Uterus (tissue), 3 donors: ENCODE measurements at regions not wholly inside any gene's neighbourhood (a gene's known extent, or its start where the extent isn't known, plus 50 kb on each side); places are given as distances from the start of the nearest gene placed in this dataset.
A peak's percentile ranks its signal among the peaks of the same experiment; 100 is the strongest.
"Not testable (repeated sequence)": the region's sequence is repeated elsewhere in the genome, so short reads cannot be mapped to it uniquely, and the experiment has no call there.

Source experiments
- DNase-seq, 2 donors: peaks; one replicate each; pipeline ENCODE4 v3.0.0-alpha.2; 2019 to 2020
- H3K27ac ChIP-seq, 2 donors: fragments of 200-600 bp; sonication (generic); 1 replicate in 1 of 2; 2 replicates in 1 of 2; pipeline ENCODE4 v1.5.1; 2016 to 2018
- H3K27me3 ChIP-seq, 2 donors: fragments of 200-600 bp; sonication (generic); one replicate each; pipeline ENCODE4 v1.5.1; 2018 to 2019; ENCODE audit warnings: control low read depth in 1 of 2
- H3K36me3 ChIP-seq, 2 donors: fragments of 200-600 bp; sonication (generic); one replicate each; pipeline ENCODE4 v1.5.1; 2019; ENCODE audit warnings: control low read depth in 1 of 2
- H3K4me1 ChIP-seq, 2 donors: fragments of 200-600 bp; sonication (generic); one replicate each; pipeline ENCODE4 v1.5.1; 2018 to 2019; ENCODE audit warnings: control low read depth in 1 of 2
- H3K4me3 ChIP-seq, 2 donors: fragments of 200-600 bp; sonication (generic); 1 replicate in 1 of 2; 2 replicates in 1 of 2; pipeline ENCODE4 v1.5.1; 2018 to 2019; ENCODE audit warnings: mild to moderate bottlenecking in 1 of 2
- H3K9me3 ChIP-seq, 2 donors: fragments of 200-600 bp; sonication (generic); one replicate each; pipeline ENCODE4 v1.5.1; 2019; ENCODE audit warnings: control low read depth in 1 of 2
- CTCF ChIP-seq, 4 experiments: fragments of 200-600 bp in 2 of 4; fragments of 450-650 bp in 2 of 4; sonication (generic) in 2 of 4; IDR thresholded peaks; one replicate each; pipeline ENCODE4 v1.5.1; 2016 to 2019; ENCODE audit warnings: antibody characterized with exemption in 4 of 4, mild to moderate bottlenecking in 2 of 4, moderate library complexity in 1 of 4
- POLR2A ChIP-seq, 2 donors: fragments of 450-650 bp; IDR thresholded peaks; one replicate each; pipeline ENCODE4 v1.6.1; 2016; ENCODE audit warnings: antibody characterized with exemption in 2 of 2, mild to moderate bottlenecking in 1 of 2, moderate library complexity in 1 of 2
- intact Hi-C: fragments of 100-400 bp; cut with DNase I; formaldehyde crosslinking; loops from one replicate; pipeline ENCODE4 v1.15.1; 2023; ENCODE audit warnings: low total_unique reads
- donor health status: DM: yes; HTN: yes; CAD: no.

GRCh38 chr10:124168581-124168980, 75.2 kb upstream of the CHST15 start:
- no peak for TF ChIP-seq CTCF (IDR thresholded peaks at IDR 0.05)
- TF ChIP-seq POLR2A (IDR thresholded peaks at IDR 0.05) = no peak
- intact Hi-C loops = no loop called here
- Histone ChIP-seq H3K4me3 (no peak overlapping the region), H3K9me3 (no peaks in the 10 kb centered on the region), H3K27ac (no peak overlapping the region), H3K4me1 (no peaks in the 10 kb centered on the region), H3K36me3 (no peaks in the 10 kb centered on the region), H3K27me3 (no peaks in the 10 kb centered on the region)
- DNase-seq = no peak

- H3K4me3 ChIP-seq, H3K36me3 ChIP-seq, DNase-seq, H3K27ac ChIP-seq, intact Hi-C loops, H3K9me3 ChIP-seq, H3K27me3 ChIP-seq, H3K4me1 ChIP-seq: not testable (repeated sequence)
Observed at GRCh38 chr10:124167925-124168324, 74.5 kb upstream of the CHST15 start.

GRCh38 chr10:124166431-124167125, 73.2 kb upstream of the CHST15 start:
- peak in 1 of 2 donors; percentile 8 for DNase-seq
- Histone ChIP-seq H3K9me3 (no peaks in the 10 kb centered on the region), H3K4me3 (no peak overlapping the region), H3K27ac (no peak overlapping the region), H3K36me3 (no peaks in the 10 kb centered on the region), H3K4me1 (no peaks in the 10 kb centered on the region), H3K27me3 (no peaks in the 10 kb centered on the region)
- intact Hi-C loops = no loop called here
- TF ChIP-seq CTCF (IDR thresholded peaks at IDR 0.05) (no peak), POLR2A (IDR thresholded peaks at IDR 0.05) (no peak)

GRCh38 chr10:124165827-124166226, 72.4 kb upstream of the CHST15 start:
- intact Hi-C loops = no loop called here
- no peak for DNase-seq
- Histone ChIP-seq H3K9me3 (no peaks in the 10 kb centered on the region), H3K4me3 (no peak overlapping the region), H3K27me3 (no peaks in the 10 kb centered on the region), H3K27ac (no peak overlapping the region), H3K4me1 (no peaks in the 10 kb centered on the region), H3K36me3 (no peaks in the 10 kb centered on the region)
- no peak for TF ChIP-seq CTCF (IDR thresholded peaks at IDR 0.05)

- no peak overlapping the region for H3K27ac ChIP-seq
- intact Hi-C loops = no loop called here
- H3K27me3 ChIP-seq = no peaks in the 10 kb centered on the region
- DNase-seq = no peak
- no peak overlapping the region for H3K4me3 ChIP-seq
- H3K9me3 ChIP-seq = no peaks in the 10 kb centered on the region
- TF ChIP-seq CTCF (IDR thresholded peaks at IDR 0.05) (no peak), POLR2A (IDR thresholded peaks at IDR 0.05) (no peak)
- no peaks in the 10 kb centered on the region for H3K36me3 ChIP-seq
- H3K4me1 ChIP-seq = no peaks in the 10 kb centered on the region
Observed at GRCh38 chr10:124165311-124165710, 71.9 kb upstream of the CHST15 start.

- H3K9me3 ChIP-seq = no peaks in the 10 kb centered on the region
- no peak for DNase-seq
- H3K27me3 ChIP-seq = no peaks in the 10 kb centered on the region
- no peak overlapping the region for H3K4me3 ChIP-seq
- H3K27ac ChIP-seq = no peak overlapping the region
- H3K4me1 ChIP-seq = no peaks in the 10 kb centered on the region
- H3K36me3 ChIP-seq = no peaks in the 10 kb centered on the region
- intact Hi-C loops = no loop called here
- TF ChIP-seq POLR2A (IDR thresholded peaks at IDR 0.05) = no peak
- no peak for TF ChIP-seq CTCF (IDR thresholded peaks at IDR 0.05)
Observed at GRCh38 chr10:124164264-124164663, 70.9 kb upstream of the CHST15 start.
